ENCODE measurements at regions not wholly inside any gene's neighbourhood (a gene's known extent, or its start where the extent isn't known, plus 50 kb on each side); places are given as distances from the start of the nearest gene placed in this dataset.
"Not testable (repeated sequence)": the region's sequence is repeated elsewhere in the genome, so short reads cannot be mapped to it uniquely, and the experiment has no call there.

GRCh38 chr17:77623321-77623720 lies 335.2 kb upstream of the TNRC6C start:
- TF ChIP-seq CTCF (conservative IDR thresholded peaks at IDR 0.05); EZH2 (IDR thresholded peaks at IDR 0.05; ENCODE audit: low read depth): not testable (repeated sequence)
